ENCODE measurements at regions not wholly inside any gene's neighbourhood (a gene's known extent, or its start where the extent isn't known, plus 50 kb on each side); places are given as distances from the start of the nearest gene placed in this dataset.
A peak's percentile ranks its signal among the peaks of the same experiment; 100 is the strongest.
"Not testable (repeated sequence)": the region's sequence is repeated elsewhere in the genome, so short reads cannot be mapped to it uniquely, and the experiment has no call there.

DNA sequence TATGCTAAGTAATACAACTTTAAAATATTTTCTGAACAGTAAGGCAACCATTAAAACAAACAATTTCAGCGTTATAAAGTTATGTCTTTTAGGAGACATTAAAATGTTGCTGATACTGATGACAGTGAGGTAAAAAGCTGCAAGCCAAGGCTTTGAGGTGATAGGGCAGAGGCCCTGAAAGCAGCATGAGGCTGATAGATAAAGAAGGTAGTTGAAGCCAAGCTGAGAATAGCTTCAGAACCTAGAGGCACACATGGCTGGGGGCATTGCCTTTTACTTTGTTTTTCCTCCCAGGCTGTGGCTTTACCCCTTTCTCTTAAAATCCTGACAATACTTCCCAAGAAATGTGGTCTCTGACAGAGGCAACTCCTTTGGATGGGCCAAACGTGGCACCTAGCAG lies 149.0 kb upstream of the WWC1 start:
- no peaks in the 10 kb centered on the region for H3K9me3 ChIP-seq (replicated peaks in 1 of 2; ENCODE audit: control insufficient read depth in 1 of 2, insufficient read depth in 1 of 2, low read length in 2 of 2)
- H3K27ac Mint-ChIP-seq: peak overlapping the region in 2 of 7 donors; percentile 6 to 8
- no peak overlapping the region for H3K4me3 Mint-ChIP-seq
- H3K36me3 Mint-ChIP-seq: no peaks in the 10 kb centered on the region
- no peak overlapping the region for H3K4me3 ChIP-seq (replicated peaks in 1 of 3; ENCODE audit: low read depth in 2 of 3, low read length in 3 of 3)
- no peaks in the 10 kb centered on the region for H3K27me3 Mint-ChIP-seq (ENCODE audit: low read depth in 3 of 3)
- intact Hi-C loops (cut with micrococcal nuclease): no loop called here
- no peaks in the 10 kb centered on the region for H3K9me3 Mint-ChIP-seq
- H3K79me2 ChIP-seq (ENCODE audit: insufficient read depth, low read length): no peaks in the 10 kb centered on the region
- no peaks in the 10 kb centered on the region for H3K27me3 ChIP-seq (ENCODE audit: control insufficient read depth in 2 of 2, insufficient read depth in 2 of 2, low read length in 2 of 2)
- H4K20me1 ChIP-seq (ENCODE audit: insufficient read depth, low read length): no peaks in the 10 kb centered on the region
- peaks cover 7 to 11% of the 10 kb centered on the region in 2 donors for H3K4me1 ChIP-seq (ENCODE audit: control insufficient read depth in 1 of 2, insufficient read depth in 2 of 2, low read length in 2 of 2)
- H3K4me2 ChIP-seq (replicated peaks; ENCODE audit: extremely low read depth, low read length, poor library complexity, severe bottlenecking): no peak overlapping the region
- DNase-seq: no peak
- H3K9ac ChIP-seq (ENCODE audit: insufficient read depth, low read length, poor library complexity, severe bottlenecking): no peak overlapping the region
- H3K36me3 ChIP-seq (replicated peaks in 1 of 2; ENCODE audit: control insufficient read depth in 1 of 2, insufficient read depth in 2 of 2, low read length in 2 of 2): no peaks in the 10 kb centered on the region
- no peak overlapping the region for H2AFZ ChIP-seq (ENCODE audit: insufficient read depth, low read depth, low read length, poor library complexity, severe bottlenecking)
- WGBS (ENCODE audit: insufficient coverage): no CpG with 5 or more reads among the region's 2 CpGs
- H3K27ac ChIP-seq (ENCODE audit: low read depth in 1 of 2, low read length in 2 of 2): no peak overlapping the region
- TF ChIP-seq, protein P1, sequence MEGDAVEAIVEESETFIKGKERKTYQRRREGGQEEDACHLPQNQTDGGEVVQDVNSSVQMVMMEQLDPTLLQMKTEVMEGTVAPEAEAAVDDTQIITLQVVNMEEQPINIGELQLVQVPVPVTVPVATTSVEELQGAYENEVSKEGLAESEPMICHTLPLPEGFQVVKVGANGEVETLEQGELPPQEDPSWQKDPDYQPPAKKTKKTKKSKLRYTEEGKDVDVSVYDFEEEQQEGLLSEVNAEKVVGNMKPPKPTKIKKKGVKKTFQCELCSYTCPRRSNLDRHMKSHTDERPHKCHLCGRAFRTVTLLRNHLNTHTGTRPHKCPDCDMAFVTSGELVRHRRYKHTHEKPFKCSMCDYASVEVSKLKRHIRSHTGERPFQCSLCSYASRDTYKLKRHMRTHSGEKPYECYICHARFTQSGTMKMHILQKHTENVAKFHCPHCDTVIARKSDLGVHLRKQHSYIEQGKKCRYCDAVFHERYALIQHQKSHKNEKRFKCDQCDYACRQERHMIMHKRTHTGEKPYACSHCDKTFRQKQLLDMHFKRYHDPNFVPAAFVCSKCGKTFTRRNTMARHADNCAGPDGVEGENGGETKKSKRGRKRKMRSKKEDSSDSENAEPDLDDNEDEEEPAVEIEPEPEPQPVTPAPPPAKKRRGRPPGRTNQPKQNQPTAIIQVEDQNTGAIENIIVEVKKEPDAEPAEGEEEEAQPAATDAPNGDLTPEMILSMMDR (IDR thresholded peaks at IDR 0.05): no peak
- peaks cover 14% of the 10 kb centered on the region for H3K4me1 Mint-ChIP-seq

DNA sequence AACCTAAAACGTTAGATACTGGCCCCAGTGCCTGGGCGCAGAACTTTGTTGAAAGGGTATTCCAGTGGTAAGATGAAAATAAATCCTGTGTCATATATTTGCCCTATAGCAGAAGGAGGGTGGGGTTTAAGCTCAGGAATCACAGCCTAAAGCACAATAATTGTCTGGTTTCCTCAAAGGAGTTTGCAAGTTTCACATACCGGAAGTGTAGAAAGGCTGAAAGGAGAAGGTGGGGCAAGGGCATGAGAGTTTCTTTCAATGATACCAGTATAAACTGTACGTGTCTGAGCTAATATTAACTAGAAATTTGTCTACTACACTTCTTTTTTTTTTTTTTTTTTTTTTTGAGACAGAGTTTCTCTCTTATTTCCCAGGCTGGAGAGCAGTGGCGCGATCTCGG lies 147.9 kb upstream of the WWC1 start:
- H3K27me3 Mint-ChIP-seq (ENCODE audit: low read depth in 3 of 3); H3K27ac ChIP-seq (ENCODE audit: low read depth in 1 of 2, low read length in 2 of 2); H3K27me3 ChIP-seq (ENCODE audit: control insufficient read depth in 2 of 2, insufficient read depth in 2 of 2, low read length in 2 of 2); H3K4me2 ChIP-seq (replicated peaks; ENCODE audit: extremely low read depth, low read length, poor library complexity, severe bottlenecking); H4K20me1 ChIP-seq (ENCODE audit: insufficient read depth, low read length); H3K36me3 ChIP-seq (replicated peaks in 1 of 2; ENCODE audit: control insufficient read depth in 1 of 2, insufficient read depth in 2 of 2, low read length in 2 of 2); H2AFZ ChIP-seq (ENCODE audit: insufficient read depth, low read depth, low read length, poor library complexity, severe bottlenecking); H3K9me3 Mint-ChIP-seq; H3K4me3 ChIP-seq (replicated peaks in 1 of 3; ENCODE audit: low read depth in 2 of 3, low read length in 3 of 3); H3K9ac ChIP-seq (ENCODE audit: insufficient read depth, low read length, poor library complexity, severe bottlenecking); H3K79me2 ChIP-seq (ENCODE audit: insufficient read depth, low read length); intact Hi-C loops (cut with micrococcal nuclease); H3K36me3 Mint-ChIP-seq; H3K9me3 ChIP-seq (replicated peaks in 1 of 2; ENCODE audit: control insufficient read depth in 1 of 2, insufficient read depth in 1 of 2, low read length in 2 of 2): not testable (repeated sequence)
- H3K4me1 ChIP-seq (ENCODE audit: control insufficient read depth in 1 of 2, insufficient read depth in 2 of 2, low read length in 2 of 2): peaks cover 7 to 11% of the 10 kb centered on the region in 2 donors
- peaks cover 14% of the 10 kb centered on the region for H3K4me1 Mint-ChIP-seq
- no CpG with 5 or more reads among the region's 7 CpGs for WGBS (ENCODE audit: insufficient coverage)
- H3K4me3 Mint-ChIP-seq: peak overlapping the region in 1 of 2 donors; percentile 11
- peak; percentile 21 to 39 (median 38) for DNase-seq
- H3K27ac Mint-ChIP-seq: peak overlapping the region in 2 of 7 donors; percentile 74 to 82

Data from CD14-positive monocyte (primary cell).